ENCODE measurements at regions not wholly inside any gene's neighbourhood (a gene's known extent, or its start where the extent isn't known, plus 50 kb on each side); places are given as distances from the start of the nearest gene placed in this dataset.

GRCh38 chr14:65191716-65192115 is 89.4 kb upstream of the MAX start:
- TF ChIP-seq CTCF (IDR thresholded peaks at IDR 0.05), result no peak
- TF ChIP-seq POLR2A (IDR thresholded peaks at IDR 0.05), result no peak
